Nucleus accumbens (tissue), 56 donors: ENCODE measurements at regions not wholly inside any gene's neighbourhood (a gene's known extent, or its start where the extent isn't known, plus 50 kb on each side); places are given as distances from the start of the nearest gene placed in this dataset.
A peak's percentile ranks its signal among the peaks of the same experiment; 100 is the strongest.

Experiments used
- DNase-seq, 56 donors: peaks; one replicate each; lab custom pipeline; 2025; lab: John Stamatoyannopoulos, UW

- DNase-seq, result no peak
These were observed 177.8 kb upstream of the SGCD start for GRCh38 chr5:156149213-156149612.

- no peak for DNase-seq
These were observed 173.4 kb upstream of the SGCD start for GRCh38 chr5:156153602-156154001.

DNA sequence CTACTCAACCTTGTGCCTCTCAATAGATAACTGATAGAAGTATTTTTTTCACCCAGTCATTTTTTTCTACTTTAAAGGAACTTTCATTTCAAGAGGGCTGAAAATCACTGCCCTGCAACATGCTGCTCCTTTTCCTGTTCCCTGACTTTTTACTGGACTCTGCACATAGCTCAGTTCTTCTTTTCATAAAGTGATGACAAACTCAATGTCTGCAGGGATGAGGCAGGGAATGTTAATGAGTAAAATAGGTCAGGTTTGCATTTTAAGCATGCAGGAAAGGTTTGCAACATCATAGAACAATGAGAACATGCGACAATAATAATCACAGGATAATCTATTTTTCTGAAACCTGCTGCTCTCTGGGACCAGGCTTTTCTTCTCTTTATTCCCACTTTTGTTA, 172.2 kb upstream of the SGCD start:
- DNase-seq, result no peak

DNA sequence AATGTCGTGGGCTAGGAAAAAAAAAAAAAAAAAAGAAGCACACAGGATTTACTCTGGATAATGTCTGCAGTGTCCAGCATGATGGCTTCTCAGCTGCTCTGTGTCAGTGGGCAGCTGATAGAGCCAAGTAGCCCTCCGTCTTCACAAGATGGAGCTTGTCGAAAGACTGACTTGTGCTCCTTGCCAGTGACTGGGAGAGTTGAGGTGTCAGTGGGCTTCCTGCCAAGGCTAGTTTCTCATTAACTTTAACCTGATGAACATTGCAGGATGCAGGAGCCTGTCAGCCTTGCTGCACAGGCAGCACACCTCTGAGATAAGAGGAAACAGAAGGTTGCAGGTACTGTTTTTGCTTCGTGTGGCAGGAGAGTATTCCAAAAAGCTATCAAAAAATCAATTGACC, 171.4 kb upstream of the SGCD start:
- DNase-seq, result no peak

GRCh38 chr5:156164306-156164705, 162.7 kb upstream of the SGCD start:
- DNase-seq, result no peak

- no peak for DNase-seq
These were observed 157.5 kb upstream of the SGCD start for GRCh38 chr5:156169495-156169894.

DNA sequence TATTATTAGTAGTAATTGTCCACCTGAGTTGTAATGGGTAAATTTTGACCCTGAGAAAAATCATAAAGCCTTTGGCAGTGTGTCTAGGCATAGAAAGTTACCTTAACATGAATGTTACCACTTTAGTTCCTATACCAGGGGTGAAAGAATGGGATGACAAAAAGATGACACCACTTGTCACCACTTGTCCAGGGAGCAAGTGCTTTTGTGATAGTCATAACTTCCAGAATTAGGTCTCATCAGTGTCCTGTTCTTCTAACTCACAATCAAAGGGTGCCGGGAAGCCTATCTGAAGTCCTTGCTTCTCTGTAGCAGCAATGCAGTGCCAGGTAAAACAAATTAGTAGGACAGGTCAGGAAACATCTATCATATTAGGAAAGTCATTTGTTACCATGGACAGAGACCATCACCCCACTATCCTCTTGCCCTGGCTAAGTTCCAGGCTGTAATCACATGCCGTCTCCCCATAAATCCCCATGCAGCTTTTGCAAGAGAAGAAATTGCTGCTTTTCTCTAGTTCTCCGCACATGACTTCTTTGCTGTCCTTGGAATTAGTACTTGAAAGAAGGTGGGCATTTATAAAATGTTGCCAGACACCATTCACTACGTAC, 156.5 kb upstream of the SGCD start:
- DNase-seq, result no peak

- no peak for DNase-seq
These were observed 152.7 kb upstream of the SGCD start for GRCh38 chr5:156174225-156174624.

DNA sequence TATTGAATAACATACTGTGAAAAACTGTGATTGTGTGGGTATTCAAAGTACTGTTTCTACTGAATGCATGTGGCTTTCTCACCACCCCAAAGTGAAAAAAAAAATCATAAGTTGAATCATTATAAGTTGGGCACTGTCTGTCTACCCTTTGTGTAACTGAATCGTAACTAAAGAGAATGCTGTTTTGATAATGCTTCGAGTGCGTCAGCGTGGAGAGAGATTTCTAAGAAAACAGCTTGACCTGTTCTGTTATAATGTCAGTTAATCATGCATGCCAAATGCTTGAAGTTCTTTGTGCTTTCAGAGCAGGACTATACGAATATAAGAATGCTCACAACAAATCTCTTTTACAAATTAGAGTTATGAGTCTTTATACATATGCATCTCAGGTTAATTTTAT, 148.8 kb upstream of the SGCD start:
- DNase-seq, result no peak

GRCh38 chr5:156181656-156182055, 145.3 kb upstream of the SGCD start:
- DNase-seq, result no peak

- no peak for DNase-seq
These were observed 144.6 kb upstream of the SGCD start for GRCh38 chr5:156182174-156182967.

DNA sequence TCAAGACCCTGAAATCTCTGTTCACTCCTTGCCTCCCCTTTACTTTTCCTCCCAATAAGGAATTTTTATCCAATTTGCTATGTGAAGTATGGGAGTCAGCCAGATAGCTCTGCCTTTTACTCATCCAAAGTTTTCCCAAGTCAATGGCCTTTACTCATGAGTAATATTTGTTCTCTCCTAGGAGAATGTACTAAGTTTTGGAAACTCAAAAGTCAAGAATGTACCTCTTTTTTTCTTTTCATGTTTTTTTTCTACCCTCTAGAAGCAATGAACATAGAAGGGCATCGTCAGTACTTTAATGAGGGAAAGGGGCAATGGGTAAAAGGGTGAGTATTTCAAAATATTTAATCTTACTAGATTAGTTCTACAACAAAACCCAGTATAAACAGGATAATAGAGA, 140.2 kb upstream of the SGCD start:
- no peak for DNase-seq

DNA sequence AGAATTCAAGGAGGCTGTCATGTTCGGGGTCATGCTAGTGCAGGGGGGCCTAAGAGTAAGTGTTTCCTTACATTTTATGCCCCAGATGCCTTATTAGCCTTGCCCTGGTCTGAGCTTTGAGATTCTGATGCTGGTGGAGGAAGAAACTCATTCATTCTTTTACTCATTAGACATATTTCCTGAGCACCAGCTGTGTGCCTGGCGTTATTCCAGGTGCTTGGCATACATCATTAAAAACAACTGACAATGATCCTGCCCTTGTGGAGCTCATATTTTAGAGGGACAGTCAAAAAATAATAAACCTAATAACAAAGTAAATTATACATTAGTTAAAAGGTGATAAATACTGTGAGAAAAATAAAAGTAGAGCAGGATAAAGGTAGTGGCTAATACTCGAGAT, 138.9 kb upstream of the SGCD start:
- no peak for DNase-seq

DNA sequence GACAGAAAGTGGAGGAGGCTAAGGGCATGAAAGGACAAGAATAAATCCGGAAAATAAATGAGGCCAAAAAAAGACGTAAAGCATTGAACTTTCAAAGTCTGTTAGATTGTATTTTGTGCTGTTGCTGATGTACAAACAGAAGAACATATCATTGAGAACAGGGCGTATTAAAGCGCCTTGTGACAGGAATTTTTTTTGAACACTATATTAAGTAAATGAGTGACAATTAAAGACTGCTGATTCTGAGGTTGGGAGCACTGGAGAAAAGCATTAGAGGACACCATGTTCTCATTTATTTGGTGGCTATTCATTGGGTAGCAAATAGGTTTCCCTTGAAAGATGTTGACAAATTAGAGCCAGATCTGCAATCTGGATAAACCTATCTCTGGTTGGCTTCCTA, 137.3 kb upstream of the SGCD start:
- DNase-seq, result no peak

- DNase-seq, result no peak
These were observed 135.4 kb upstream of the SGCD start for GRCh38 chr5:156191547-156191946.

DNA sequence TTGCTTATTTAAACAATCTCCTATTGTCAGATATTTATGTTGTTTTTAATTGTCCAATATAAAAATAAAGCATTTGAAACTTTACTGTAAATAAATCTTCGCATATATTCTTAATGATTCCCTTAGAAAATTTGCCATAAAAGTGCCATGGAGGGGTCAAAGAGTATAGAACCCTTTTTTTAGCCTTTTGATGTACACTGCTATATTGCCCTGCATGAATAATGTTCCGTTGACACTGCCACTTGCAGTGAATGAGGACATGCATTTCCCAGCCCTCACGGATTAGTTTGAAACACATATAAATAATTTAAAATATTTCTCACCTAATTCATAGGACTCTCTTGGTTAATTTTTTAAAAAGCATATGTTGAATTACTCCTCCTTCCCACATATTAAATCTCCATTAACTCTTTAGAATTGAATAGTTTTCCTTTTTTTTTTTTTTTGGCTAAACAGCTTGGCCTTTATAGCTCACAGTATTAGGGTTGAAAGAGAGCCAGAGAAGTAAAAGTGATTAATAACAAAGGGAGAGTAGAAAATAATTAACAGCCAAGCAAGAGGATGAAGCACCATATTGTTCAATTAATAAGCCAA, 129.8 kb upstream of the SGCD start:
- no peak for DNase-seq

- DNase-seq, result no peak
These were observed 127.9 kb upstream of the SGCD start for GRCh38 chr5:156199045-156199444.

DNA sequence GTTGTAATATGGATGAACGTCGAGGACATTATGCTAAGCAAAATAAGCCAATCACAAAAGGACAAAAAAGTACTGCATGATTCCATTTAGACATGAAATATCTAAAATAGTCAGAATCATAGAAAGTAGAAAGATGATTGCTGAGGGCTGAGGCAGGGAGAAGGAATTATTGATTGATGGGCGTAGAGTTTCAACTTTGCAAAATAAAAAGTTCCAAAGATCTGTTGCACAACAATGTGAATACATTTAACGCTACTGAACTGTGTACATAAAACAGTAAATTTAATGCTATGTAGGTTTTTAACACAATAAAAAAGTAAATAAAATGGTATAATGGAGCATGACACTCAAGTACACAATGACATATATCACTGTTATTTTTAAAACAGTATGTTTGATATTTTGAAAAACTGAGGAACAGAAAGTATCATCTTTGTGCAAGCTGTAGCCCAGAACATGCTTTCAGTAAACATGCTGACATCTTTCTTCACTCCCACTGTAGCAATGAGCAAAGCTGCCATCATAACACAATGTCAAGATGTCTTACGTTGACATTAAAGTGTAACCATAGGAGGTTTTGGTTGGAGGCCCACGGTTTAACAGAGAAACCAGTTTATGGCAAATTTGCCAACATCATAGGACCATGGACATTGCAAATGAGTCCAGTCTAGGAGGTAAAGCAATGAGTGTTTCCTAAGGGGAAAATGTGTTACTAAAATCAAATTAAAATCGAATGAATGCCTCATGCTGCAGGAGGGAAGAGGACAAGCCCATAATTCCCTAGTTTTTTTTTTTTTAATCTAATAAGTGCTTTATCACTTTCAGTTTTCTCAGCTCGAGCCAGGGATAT, 125.8 kb upstream of the SGCD start:
- DNase-seq, result no peak

DNA sequence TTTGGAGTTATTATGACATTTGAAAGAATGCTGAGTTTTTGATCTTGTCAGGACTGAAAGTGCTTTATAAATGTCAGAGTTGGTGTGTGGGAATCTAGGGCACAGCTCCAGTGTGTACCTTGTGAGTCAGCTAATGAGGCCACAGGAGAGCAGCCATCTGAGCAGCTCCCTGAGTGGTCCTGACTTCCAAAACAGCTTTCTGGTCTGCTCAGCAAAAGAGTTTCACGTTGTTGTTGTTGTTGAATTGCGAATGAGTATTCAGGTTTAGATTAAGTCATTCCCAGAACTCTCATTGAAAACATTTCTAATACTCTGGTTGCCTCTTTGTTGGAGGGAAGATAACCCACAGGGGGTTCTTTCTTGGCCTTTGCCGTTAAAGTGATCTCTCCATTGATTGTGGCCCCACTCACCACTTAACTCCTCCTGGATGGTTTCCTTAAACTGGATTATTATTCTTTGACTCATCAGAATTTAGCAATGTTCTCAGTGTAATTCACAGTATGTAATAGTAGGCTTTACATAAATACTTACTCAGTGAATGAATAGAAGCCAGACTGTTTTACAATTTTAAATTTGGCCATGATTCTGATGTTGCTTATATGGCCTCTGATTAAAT, 125.1 kb upstream of the SGCD start:
- DNase-seq, result peak in 14 of 56 donors; percentile 0 to 48 (median 6)

DNA sequence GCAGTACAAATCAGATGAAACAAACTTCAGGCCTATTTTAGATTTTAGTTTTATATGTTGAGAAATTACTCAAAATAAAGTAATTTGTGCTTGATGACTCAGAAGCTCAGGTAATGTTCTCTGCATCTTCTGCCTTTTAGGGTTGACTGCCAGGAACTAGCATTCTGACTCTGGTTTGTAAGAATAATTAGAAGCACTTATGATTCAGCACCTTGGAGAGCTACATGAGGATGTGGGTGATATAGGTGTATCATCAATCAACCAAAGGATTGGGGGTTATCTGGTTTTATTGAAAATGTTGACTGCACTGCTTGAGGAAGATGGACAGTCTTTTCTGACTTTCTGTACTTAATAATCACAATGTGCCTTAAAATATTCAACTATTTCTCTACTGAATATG, 118.7 kb upstream of the SGCD start:
- DNase-seq, result peak in 3 of 56 donors; percentile 1 to 47 (median 15)
